Progenitor cell of endocrine pancreas (in vitro differentiated cells): ENCODE measurements at regions not wholly inside any gene's neighbourhood (a gene's known extent, or its start where the extent isn't known, plus 50 kb on each side); places are given as distances from the start of the nearest gene placed in this dataset.

Experiments used
- DNase-seq: peaks from one replicate; pipeline ENCODE4 v3.0.0; 2021; ENCODE audit warnings: low spot score; ENCODE audit not compliant: unreplicated experiment
- H3K27ac Mint-ChIP-seq: 2 replicates; pipeline ENCODE4 v1.8.0; 2021; ENCODE audit warnings: mild to moderate bottlenecking, moderate library complexity, mixed read lengths
- H3K27me3 Mint-ChIP-seq: 2 replicates; pipeline ENCODE4 v1.8.0; 2021; ENCODE audit warnings: mixed read lengths
- H3K36me3 Mint-ChIP-seq: 2 replicates; pipeline ENCODE4 v1.8.0; 2022; ENCODE audit warnings: mixed read lengths; ENCODE audit not compliant: insufficient read depth
- H3K4me1 Mint-ChIP-seq: 2 replicates; pipeline ENCODE4 v1.8.0; 2021; ENCODE audit warnings: low read depth, mixed read lengths
- H3K4me3 Mint-ChIP-seq: 2 replicates; pipeline ENCODE4 v1.8.0; 2021; ENCODE audit warnings: low read depth, mild to moderate bottlenecking, moderate library complexity, mixed read lengths
- H3K9me3 Mint-ChIP-seq: 2 replicates; pipeline ENCODE4 v1.8.0; 2021; ENCODE audit warnings: low read depth, mixed read lengths
- CTCF ChIP-seq: fragments of 200-600 bp; sonication (generic); IDR thresholded peaks from one replicate; pipeline ENCODE4 v1.5.0; 2021; ENCODE audit warnings: antibody characterized with exemption, mild to moderate bottlenecking; ENCODE audit not compliant: unreplicated experiment

- TF ChIP-seq CTCF: no peak
- Mint-ChIP-seq H3K9me3 (no peaks in the 10 kb centered on the region), H3K4me1 (peaks cover 9% of the 10 kb centered on the region), H3K27me3 (peaks cover 46% of the 10 kb centered on the region), H3K27ac (no peak overlapping the region), H3K36me3 (no peaks in the 10 kb centered on the region), H3K4me3 (no peak overlapping the region)
- DNase-seq: no peak
Measured at GRCh38 chr7:120164-120991, 72.0 kb upstream of the FAM20C start.

GRCh38 chr7:121002-121785 lies 71.2 kb upstream of the FAM20C start:
- Mint-ChIP-seq H3K4me3 (no peak overlapping the region), H3K4me1 (peaks cover 9% of the 10 kb centered on the region), H3K9me3 (no peaks in the 10 kb centered on the region), H3K27ac (no peak overlapping the region), H3K36me3 (no peaks in the 10 kb centered on the region), H3K27me3 (peaks cover 47% of the 10 kb centered on the region)
- TF ChIP-seq CTCF: no peak
- DNase-seq: no peak

- no peak for TF ChIP-seq CTCF
- H3K27me3 Mint-ChIP-seq: peaks cover 44% of the 10 kb centered on the region
- no peaks in the 10 kb centered on the region for H3K9me3 Mint-ChIP-seq
- no peak overlapping the region for H3K27ac Mint-ChIP-seq
- no peak for DNase-seq
- H3K4me3 Mint-ChIP-seq: no peak overlapping the region
- no peaks in the 10 kb centered on the region for H3K36me3 Mint-ChIP-seq
- peaks cover 9% of the 10 kb centered on the region for H3K4me1 Mint-ChIP-seq
Measured at GRCh38 chr7:123237-123636, 69.1 kb upstream of the FAM20C start.

GRCh38 chr7:124130-124949 lies 68.0 kb upstream of the FAM20C start:
- Mint-ChIP-seq H3K36me3 (no peaks in the 10 kb centered on the region), H3K27ac (no peak overlapping the region), H3K27me3 (peaks cover 38% of the 10 kb centered on the region), H3K9me3 (no peaks in the 10 kb centered on the region), H3K4me1 (peaks cover 7% of the 10 kb centered on the region), H3K4me3 (no peak overlapping the region)
- no peak for TF ChIP-seq CTCF
- DNase-seq: no peak

- Mint-ChIP-seq H3K27ac (no peak overlapping the region), H3K4me1 (peaks cover 7% of the 10 kb centered on the region)
- DNase-seq: no peak
Measured at GRCh38 chr7:125061-125475, 67.3 kb upstream of the FAM20C start.

More at GRCh38 chr7:125061-125475, 67.3 kb upstream of the FAM20C start:
- TF ChIP-seq CTCF: no peak
- H3K27me3 Mint-ChIP-seq: peaks cover 39% of the 10 kb centered on the region
- H3K9me3 Mint-ChIP-seq: no peaks in the 10 kb centered on the region
- H3K36me3 Mint-ChIP-seq: no peaks in the 10 kb centered on the region
- H3K4me3 Mint-ChIP-seq: no peak overlapping the region
